Esophagus muscularis mucosa (tissue), 4 donors: ENCODE measurements at regions not wholly inside any gene's neighbourhood (a gene's known extent, or its start where the extent isn't known, plus 50 kb on each side); places are given as distances from the start of the nearest gene placed in this dataset.

ENCODE experiments used
- DNase-seq: peaks from one replicate; pipeline ENCODE4 v3.0.0-alpha.2; 2017; ENCODE audit errors: extremely low spot score
- H3K27ac ChIP-seq, 4 donors: fragments of 200-600 bp; sonication (generic); replicated peaks in 1 of 4; 1 replicate in 3 of 4; 2 replicates in 1 of 4; pipeline ENCODE4 v1.5.1; 2016 to 2019; ENCODE audit warnings: mild to moderate bottlenecking in 1 of 4
- H3K27me3 ChIP-seq, 4 donors: fragments of 200-600 bp; sonication (generic); one replicate each; pipeline versions ENCODE4 v1.5.1 to v1.6.0; 2016 to 2019
- H3K36me3 ChIP-seq, 4 donors: fragments of 200-600 bp; sonication (generic); one replicate each; pipeline ENCODE4 v1.5.1; 2016 to 2019
- H3K4me1 ChIP-seq, 4 donors: fragments of 200-600 bp; sonication (generic); one replicate each; pipeline ENCODE4 v1.5.1; 2016 to 2019
- H3K4me3 ChIP-seq, 4 donors: fragments of 200-600 bp; sonication (generic); 1 replicate in 2 of 4; 2 replicates in 2 of 4; pipeline ENCODE4 v1.5.1; 2016 to 2019; ENCODE audit warnings: mild to moderate bottlenecking in 4 of 4, moderate library complexity in 1 of 4
- H3K9me3 ChIP-seq, 4 donors: fragments of 200-600 bp; sonication (generic); 1 replicate in 3 of 4; 2 replicates in 1 of 4; pipeline ENCODE4 v1.5.1; 2016 to 2019
- EP300 ChIP-seq: sonication (generic); formaldehyde crosslinking; IDR thresholded peaks from one replicate; pipeline ENCODE4 v1.6.1; 2017; ENCODE audit warnings: antibody characterized with exemption
- POLR2A ChIP-seq: fragments of 450-650 bp; IDR thresholded peaks from one replicate; pipeline ENCODE4 v1.6.1; 2017; ENCODE audit warnings: antibody characterized with exemption, moderate library complexity, mild to moderate bottlenecking, low read depth
- POLR2AphosphoS5 ChIP-seq, 2 donors: sonication (generic); formaldehyde crosslinking; IDR thresholded peaks; one replicate each; pipeline ENCODE4 v1.6.1; 2017; ENCODE audit warnings: antibody characterized with exemption in 2 of 2
- WGBS: methylation state at CpG from one replicate; pipeline ENCODE4 v1.1.5; 2018; 5-methylcytosine and 5-hydroxymethylcytosine counted together
- intact Hi-C: fragments of 100-400 bp; cut with DNase I; formaldehyde crosslinking; loops from one replicate; pipeline ENCODE4 v1.15.1; 2023
- TF ChIP-seq, protein P1 (sequence below), 3 experiments: fragments of 200-600 bp in 2 of 3; fragments of 450-650 bp in 1 of 3; sonication (generic) in 2 of 3; IDR thresholded peaks; one replicate each; pipeline ENCODE4 v1.5.1; 2017 to 2019; ENCODE audit warnings: antibody characterized with exemption in 3 of 3, mild to moderate bottlenecking in 2 of 3, moderate library complexity in 1 of 3

- 86% methylated on average over 7 of the region's 9 CpGs for WGBS
- Histone ChIP-seq H3K4me3 (no peak overlapping the region), H3K27me3 (peaks cover 0 to 38% (median 3%) of the 10 kb centered on the region in 4 donors), H3K4me1 (peaks cover 0 to 5% (median 2%) of the 10 kb centered on the region in 4 donors), H3K27ac (no peak overlapping the region), H3K9me3 (no peaks in the 10 kb centered on the region), H3K36me3 (no peaks in the 10 kb centered on the region)
- no peak for TF ChIP-seq EP300
- no peak for TF ChIP-seq POLR2AphosphoS5 (IDR thresholded peaks at IDR 0.05)
- TF ChIP-seq, protein P1, sequence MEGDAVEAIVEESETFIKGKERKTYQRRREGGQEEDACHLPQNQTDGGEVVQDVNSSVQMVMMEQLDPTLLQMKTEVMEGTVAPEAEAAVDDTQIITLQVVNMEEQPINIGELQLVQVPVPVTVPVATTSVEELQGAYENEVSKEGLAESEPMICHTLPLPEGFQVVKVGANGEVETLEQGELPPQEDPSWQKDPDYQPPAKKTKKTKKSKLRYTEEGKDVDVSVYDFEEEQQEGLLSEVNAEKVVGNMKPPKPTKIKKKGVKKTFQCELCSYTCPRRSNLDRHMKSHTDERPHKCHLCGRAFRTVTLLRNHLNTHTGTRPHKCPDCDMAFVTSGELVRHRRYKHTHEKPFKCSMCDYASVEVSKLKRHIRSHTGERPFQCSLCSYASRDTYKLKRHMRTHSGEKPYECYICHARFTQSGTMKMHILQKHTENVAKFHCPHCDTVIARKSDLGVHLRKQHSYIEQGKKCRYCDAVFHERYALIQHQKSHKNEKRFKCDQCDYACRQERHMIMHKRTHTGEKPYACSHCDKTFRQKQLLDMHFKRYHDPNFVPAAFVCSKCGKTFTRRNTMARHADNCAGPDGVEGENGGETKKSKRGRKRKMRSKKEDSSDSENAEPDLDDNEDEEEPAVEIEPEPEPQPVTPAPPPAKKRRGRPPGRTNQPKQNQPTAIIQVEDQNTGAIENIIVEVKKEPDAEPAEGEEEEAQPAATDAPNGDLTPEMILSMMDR (IDR thresholded peaks at IDR 0.05) = no peak
- TF ChIP-seq POLR2A = no peak
- DNase-seq = no peak
- intact Hi-C loops = no loop called here
Measured at GRCh38 chr22:44628835-44629234, 73.2 kb upstream of the PRR5 start.

GRCh38 chr22:44628273-44628672 is 73.7 kb upstream of the PRR5 start:
- no peak for DNase-seq
- H3K4me3 ChIP-seq = no peak overlapping the region

DNA sequence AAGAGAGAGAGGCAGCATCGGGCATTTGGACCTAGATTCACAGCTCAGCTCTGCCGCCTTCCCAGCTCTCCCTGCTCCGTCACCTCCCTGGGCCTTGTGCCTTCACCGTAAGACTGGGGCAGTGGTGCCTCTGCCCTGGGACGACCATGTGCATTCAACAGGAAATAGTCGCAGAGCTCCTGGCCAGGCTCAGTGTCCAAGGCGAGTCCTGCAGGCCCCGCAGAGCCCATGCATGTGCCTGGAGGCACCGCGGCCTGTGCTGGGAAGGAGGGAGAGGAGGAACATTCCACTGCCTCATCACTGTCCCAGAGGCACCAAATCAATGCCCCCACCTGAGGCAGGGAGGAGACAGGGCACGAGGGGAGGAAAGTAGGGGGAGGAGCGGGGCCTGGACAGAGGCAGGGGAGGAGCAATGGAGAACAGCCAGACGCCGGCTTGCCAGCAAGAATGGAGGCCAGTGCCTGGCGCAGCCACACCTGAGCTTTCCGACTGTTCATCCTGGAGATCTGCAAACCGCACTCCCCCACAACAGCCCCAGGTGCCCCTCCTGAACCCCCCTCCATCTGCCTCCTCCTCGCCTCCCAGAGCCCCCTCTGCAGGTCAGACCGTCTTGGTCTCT is 74.4 kb upstream of the PRR5 start:
- TF ChIP-seq, protein P1 (IDR thresholded peaks at IDR 0.05) = no peak
- TF ChIP-seq POLR2A (no peak), EP300 (no peak)
- no peaks in the 10 kb centered on the region for H3K36me3 ChIP-seq
- no peaks in the 10 kb centered on the region for H3K9me3 ChIP-seq
- intact Hi-C loops = loop anchor here (2.0 kb wide), 1 partner anchor 547 kb away; no protein-coding TSS in a partner anchor
- 79% methylated on average over 11 of the region's 19 CpGs for WGBS
- no peak overlapping the region for H3K4me3 ChIP-seq
- H3K27ac ChIP-seq = no peak overlapping the region
- peaks cover 0 to 5% (median 2%) of the 10 kb centered on the region in 4 donors for H3K4me1 ChIP-seq
- peaks cover 0 to 45% (median 3%) of the 10 kb centered on the region in 4 donors for H3K27me3 ChIP-seq
- DNase-seq = no peak

More at GRCh38 chr22:44628273-44628672, 73.7 kb upstream of the PRR5 start:
- no peaks in the 10 kb centered on the region for H3K9me3 ChIP-seq
- H3K27me3 ChIP-seq = peaks cover 0 to 41% (median 3%) of the 10 kb centered on the region in 4 donors
- peaks cover 0 to 5% (median 2%) of the 10 kb centered on the region in 4 donors for H3K4me1 ChIP-seq
- no peak overlapping the region for H3K27ac ChIP-seq
- WGBS = 85% methylated on average over 4 of the region's 4 CpGs
- no peaks in the 10 kb centered on the region for H3K36me3 ChIP-seq
- TF ChIP-seq EP300 (no peak), POLR2AphosphoS5 (IDR thresholded peaks at IDR 0.05) (no peak), POLR2A (no peak)
- TF ChIP-seq, protein P1 (IDR thresholded peaks at IDR 0.05) = no peak
- intact Hi-C loops = no loop called here

DNA sequence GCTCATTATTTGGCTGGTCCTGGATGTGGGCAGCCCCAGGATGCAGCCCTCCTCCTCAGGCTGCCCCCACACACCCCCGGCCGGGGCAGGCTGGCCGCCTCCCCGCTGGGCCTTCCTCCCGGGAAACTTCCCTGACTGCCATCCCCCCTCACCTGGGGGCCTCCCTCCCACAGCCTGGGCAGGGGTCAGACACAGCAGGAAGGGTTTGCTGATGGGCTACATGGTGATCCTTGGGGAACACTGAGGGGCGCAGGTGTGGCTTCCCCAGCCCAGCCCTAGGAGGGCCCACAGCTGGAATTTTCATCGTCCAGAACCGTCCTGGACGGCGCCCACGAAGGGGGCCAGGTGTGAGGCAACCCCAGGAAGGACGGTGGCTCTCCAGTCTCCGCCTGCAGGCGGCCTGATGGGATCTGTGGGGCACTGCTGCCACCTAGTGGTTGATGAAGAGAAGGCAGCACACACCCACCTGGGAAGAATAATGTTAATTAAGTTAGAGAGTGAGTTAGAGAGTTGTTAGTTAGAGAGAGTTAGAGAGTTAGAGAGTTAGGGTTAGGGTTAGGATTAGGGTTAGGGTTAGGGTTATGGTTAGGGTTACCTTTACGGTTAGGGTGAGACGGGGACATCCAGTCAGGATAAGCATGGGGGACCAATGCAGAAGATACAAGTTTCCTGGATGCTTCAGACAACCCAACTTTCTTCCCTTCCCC is 75.9 kb upstream of the PRR5 start:
- no peak for DNase-seq
- Histone ChIP-seq H3K4me1 (peaks cover 0 to 5% (median 2%) of the 10 kb centered on the region in 4 donors), H3K27me3 (peaks cover 0 to 59% (median 3%) of the 10 kb centered on the region in 4 donors), H3K4me3 (no peak overlapping the region), H3K27ac (no peak overlapping the region), H3K36me3 (no peaks in the 10 kb centered on the region), H3K9me3 (no peaks in the 10 kb centered on the region)
- 4% methylated on average over 13 of the region's 16 CpGs for WGBS
- TF ChIP-seq, protein P1 (IDR thresholded peaks at IDR 0.05) = peak; percentile 97 to 99 (median 98)
- no peak for TF ChIP-seq EP300
- no peak for TF ChIP-seq POLR2AphosphoS5 (IDR thresholded peaks at IDR 0.05)
- intact Hi-C loops = loop anchor here (1.0 to 2.0 kb wide), 2 partner anchors 545 to 633 kb away; no protein-coding TSS in a partner anchor
